Right kidney (tissue), 1 donor: ENCODE measurements at regions not wholly inside any gene's neighbourhood (a gene's known extent, or its start where the extent isn't known, plus 50 kb on each side); places are given as distances from the start of the nearest gene placed in this dataset.

ENCODE experiments used
- DNase-seq: peaks from one replicate; pipeline ENCODE4 v3.0.0-alpha.2; 2016

DNA sequence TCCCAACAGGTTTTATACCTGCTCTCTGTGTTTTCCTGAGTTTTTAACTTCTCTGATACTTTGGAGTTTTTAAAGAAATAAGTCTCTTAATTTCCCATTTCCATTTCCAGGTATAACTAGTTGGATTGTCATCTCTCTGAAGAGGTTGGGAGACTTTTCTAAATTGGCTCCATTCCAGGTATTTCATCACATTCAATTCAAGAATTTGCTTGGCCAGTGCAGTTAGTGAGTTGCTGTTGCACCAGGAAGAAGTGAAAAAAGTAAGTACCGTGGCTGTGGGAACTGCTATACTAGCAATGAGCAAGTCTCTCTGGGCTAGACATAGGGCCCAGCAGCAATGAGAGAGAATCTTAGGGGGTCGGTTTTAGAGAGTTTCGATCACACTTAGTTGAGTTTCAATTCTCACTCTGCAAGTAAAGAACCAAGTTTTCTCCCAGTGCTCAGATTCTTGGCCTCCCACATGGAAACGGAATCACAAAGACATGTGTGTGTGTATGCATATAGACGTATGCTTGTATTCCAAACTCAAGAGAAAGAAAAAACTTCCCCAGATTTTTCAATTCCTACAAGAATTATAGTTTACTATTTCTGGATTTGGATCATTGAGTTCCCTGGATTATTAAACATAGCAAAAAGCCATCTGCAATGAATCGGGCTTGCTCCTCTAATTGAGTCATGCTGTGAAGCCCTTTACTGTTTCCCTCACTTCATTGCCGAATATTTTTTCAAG is 894.4 kb downstream of the BCL11A start:
- DNase-seq, result no peak

DNA sequence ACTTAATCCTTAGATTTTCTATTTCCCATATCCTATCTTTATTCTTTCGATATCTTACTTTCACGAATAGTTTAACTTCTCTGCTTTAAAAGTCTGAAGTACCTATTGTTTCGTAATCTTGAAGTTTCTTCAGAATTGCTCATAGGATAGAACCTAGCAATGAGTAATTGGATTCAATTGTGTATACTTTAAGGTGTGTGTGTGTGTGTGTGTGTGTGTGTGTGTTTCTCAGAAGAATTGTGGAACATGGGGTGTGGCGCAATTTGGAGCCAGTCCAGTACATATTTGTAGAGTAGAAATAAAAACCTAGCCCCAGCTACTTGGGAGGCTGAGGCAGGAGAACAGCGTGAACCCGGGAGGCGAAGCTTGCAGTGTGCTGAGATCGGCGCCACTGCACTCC is 897.6 kb downstream of the BCL11A start:
- no peak for DNase-seq

DNA sequence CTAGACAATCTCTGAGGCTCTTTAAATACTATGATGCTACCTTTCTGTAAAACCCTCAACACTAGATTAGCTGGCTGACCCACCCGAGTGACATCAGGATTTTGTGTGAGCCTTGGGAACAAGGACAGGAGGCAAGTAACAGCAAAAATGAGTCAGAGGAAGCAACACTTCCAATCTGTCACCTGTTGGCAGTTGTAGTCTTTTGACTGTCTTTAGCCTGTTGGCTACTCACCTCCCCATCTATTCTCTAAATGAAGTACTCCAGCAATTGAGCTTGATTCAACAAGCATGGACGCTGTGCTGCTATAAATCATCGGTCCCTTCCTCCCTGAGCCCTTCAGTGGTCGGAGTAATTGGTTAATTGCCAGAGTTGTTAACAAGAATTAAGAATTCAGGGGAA is 898.7 kb downstream of the BCL11A start:
- no peak for DNase-seq

DNA sequence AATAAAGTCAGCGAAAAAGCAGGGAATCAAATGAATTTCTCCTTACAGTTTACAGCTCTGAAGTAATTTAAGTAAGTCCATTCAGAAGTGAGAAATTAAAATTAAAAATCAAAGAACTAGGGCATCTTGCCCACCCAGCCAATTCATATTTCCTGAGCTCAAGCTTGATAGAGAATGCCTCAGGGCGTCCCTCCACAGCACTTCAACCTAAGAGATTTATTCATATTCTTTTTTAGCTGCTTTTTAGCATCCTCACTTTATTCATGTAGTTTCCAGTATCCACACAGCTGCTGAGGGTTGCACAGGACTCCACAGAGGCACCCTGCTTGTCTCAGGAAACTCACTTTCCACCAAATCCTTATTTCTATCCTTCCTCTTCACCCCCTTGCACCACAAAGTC is 900.3 kb downstream of the BCL11A start:
- DNase-seq, result no peak

DNA sequence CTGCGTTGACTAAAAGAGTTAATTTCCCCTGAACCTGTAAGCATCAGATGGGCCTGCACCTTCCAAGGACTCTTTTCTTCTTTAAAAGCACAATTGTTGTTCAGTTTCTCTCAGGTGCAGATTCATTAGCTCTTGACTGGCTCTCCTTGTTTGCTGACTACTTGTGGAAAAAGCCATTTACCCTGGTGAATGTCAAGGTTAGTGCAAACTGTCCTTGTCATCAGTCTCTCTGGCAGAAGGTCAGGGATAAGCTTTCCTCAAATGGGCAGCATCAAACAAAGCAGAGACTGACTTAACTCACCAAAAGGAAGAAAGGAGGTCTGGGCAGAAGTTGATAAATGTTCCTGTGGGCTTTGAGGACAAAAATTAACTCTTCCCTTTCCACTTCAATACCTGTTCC is 922.7 kb downstream of the BCL11A start:
- DNase-seq, result no peak

DNA sequence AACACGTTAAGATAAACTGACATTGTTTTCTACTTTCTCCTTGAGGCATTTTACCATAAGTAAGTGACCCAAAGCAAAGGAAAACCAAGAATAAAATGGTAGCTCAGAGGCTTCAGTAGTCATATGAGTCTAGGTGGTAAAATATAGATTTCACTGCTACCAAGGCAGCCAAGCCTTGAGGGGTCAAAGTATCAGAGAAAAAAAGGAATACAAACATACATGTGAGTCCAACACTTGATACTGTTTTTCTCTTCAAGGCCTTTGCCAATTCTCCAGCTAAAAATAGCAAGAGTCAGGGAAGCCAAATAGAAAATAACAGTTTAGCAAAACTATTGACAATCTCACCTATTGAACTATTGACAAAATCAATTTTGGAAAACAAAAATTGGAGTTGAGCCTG is 925.9 kb downstream of the BCL11A start:
- no peak for DNase-seq

DNA sequence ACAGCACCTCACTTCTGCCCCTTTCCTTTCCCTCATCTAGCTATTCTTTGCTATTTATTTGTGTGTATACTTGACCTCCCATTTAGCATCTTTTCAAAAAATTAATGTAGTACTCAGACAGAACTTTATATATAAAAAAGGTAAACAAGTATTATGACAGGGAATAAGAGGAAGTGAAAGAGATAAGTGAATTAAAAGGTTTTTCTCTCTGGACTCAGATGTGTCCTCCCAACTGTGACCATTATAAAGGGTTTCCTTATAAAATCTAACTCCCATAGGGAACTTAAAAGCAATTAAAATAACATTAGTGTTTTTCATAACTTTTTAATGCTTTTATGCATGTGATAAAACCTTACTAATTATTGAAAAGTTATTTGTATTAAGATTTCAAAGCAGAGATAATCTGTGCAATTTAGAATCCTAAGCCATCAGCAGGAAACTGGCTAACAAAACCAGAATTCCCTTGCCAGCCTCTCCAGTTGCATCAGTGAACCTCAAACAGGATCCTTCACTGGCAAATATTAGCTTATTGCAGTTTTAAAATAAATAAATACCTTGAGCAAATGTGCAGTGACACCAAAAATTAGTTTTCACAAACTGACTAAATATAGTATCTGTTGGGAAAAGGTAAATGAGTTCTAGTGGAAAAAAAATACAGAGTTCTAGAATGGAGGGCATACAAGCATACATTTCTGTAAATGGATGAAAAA is 930.7 kb downstream of the BCL11A start:
- no peak for DNase-seq

DNA sequence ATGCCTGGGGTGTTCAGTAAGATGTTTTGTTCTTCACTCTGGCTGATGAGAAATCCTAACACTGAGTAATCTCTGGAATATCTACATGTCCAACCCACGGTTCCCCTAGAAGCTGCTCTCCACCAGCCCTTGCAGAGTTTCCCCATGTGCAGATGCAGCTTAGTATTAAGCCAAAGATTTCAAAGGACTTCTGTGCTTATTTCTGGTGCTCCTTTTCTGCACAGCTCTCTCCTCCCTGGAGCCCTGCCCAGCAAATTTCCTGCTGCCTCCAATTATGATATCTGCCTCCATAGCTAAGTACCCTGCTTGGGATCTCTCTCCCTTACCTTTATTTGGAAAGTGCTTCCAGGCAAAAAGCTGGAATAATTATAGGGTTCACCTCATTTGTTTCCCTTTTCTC is 949.3 kb downstream of the BCL11A start:
- no peak for DNase-seq

DNA sequence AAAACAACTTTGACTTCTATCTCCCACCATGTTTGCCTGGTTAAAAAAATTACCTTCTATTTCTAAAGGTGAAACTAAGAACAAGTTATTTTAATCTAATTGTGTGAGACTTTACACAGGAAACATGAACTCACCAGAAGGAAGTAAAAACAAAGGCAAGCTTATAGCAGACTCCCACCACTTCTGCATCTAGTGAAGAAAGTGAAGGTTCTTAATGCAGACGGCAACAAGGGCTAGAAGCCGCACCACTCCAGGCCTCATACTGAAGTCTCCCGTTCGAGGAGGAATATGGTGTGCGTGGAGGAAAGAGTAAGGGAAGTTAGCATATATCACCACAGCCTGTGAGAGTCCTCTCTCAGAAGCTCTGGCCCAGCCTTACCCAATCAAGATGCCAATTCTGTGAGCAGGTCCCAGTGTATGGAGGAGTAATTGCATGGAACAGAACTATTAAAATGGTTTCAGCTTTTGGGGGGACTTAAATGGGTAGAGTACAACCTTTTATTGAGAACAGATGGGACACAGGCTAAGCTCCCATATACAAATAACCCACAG is 958.7 kb downstream of the BCL11A start:
- no peak for DNase-seq

DNA sequence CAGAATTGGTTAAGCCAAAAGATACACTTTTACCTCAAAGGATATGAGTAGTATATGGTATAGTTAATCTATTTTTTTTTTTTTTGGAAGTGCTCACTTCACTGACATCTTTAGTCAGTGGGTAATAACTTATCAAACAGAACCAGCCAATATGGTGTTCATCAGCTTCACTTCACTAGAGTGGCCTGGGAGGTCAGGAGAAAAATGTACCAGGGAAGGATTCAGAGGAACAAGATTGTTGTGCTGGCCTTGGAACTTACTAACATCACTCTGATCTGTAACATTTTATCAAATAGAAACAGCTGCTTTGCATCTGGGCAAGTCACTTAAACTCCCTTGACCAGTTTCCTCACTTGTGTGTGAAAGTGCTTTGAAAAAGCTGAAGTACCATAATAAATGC is 962.7 kb downstream of the BCL11A start:
- no peak for DNase-seq

DNA sequence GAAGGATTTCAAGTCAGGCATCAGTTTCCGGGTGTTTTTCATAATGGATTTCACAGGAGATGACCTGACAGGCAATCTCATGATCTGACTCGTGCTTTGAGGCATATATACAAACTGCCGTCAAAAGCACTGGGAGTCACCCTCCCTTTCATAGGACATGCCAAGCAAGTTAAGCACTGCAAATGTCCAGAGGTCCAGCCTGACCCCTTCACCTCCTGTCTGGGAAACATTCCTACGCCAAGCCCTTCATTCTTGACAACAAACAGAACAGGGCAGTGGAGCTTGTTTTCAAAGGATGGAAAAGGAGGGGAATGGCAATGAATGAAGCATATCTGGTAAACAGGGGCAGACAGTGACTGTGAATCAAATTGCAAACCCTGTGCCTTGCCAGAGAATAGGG is 963.6 kb downstream of the BCL11A start:
- DNase-seq, result no peak

DNA sequence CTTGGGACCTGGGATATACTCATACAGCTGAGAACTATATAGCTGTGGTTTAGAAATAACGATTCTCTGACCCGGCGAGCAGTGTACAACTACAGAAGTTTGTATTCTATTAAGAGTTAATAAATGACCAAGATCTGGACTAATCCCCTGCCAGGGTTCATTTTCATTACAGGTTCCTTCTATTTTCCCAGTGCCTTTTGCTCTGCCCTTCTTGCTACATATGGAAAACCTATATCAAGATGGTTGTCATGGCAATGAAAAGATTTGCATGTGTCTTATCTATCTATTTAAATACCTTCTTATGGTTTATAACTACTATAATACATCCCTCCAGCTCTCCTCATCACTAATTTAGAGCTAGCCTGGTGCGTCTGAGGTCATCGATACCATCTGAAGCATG is 965.2 kb downstream of the BCL11A start:
- DNase-seq, result no peak

DNA sequence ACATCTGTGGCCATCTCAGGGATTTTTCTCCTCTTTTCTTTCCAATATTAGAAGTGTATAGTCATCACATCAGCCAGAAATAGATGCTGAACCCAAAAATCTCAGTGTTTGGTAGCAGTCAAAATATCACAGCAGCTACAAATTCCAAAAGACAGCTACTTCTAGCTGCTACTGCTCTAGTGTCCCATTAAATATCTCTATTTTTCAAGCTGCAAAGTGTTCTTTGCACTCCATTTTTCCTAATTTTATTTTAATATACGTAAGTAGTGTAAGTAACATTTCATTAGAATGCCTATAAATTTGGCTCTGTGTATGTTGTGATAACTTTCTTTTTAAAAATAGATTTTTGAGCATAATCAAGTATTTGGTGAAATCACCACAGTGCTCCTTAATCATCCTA is 967.3 kb downstream of the BCL11A start:
- no peak for DNase-seq

DNA sequence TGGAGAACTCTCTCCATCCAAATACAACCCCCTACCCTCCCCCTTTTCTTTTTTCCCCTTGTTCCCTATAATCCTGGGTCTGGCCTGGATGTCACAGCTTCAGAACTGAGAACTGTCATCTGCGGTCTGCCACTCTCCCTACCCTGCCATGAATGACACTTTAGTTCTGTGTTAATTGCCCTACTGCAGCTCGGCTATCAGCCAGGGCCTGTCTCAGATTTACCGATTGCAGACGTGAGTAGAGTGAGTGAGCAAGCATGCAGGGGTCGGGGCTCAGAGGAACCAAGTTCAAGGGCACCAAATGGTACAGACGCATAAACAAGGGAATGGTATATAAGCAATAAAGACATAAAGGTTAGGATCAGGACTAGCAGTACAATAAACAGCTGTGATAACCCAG is 967.8 kb downstream of the BCL11A start:
- DNase-seq, result no peak

DNA sequence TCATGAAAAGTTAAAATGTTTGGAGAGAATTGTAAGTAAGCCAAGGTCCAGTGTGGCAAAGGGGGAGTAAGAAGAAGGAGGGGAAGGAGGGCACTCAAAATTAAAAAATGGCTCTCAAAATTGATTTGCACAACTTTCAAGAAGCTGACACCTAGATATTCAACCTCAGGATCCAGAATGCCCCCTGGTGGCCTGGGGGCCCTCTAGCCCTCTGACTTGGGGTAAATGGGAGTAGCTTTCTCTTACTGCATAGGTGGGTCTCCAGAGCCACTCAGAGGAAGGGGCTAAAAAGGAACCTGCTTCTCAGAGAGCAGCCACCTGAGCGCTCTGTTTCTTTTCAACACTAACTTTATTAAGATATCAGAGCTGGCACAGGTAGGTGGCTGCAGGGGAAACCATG is 968.5 kb downstream of the BCL11A start:
- DNase-seq, result no peak

DNA sequence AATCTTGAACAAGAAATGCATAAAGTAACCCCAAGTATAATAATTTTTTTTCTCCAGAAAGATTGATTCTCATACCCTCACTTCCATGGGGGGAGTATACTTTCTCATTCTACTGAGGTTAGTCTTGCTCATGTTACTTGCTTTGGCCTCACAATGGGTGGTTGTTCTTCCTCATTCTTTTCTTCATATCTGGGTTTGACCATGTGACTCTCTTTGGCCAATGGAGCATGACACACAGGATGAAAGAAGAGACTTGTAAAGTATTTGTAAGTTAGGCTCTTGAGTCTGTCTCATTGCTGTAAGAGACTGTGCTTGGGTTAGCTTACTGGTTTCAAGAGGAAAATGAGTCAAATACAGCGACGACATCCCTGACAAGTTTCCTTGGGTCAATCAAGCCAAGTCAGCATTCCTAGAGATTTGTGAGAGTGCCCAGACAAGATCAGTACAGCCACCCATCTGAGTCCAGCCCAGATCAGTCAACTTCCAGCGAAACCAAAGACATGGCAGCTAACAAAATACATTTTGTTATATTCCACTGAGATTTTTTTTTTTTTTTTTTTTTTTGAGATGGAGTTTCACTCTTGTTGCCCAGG is 970.2 kb downstream of the BCL11A start:
- DNase-seq, result no peak

DNA sequence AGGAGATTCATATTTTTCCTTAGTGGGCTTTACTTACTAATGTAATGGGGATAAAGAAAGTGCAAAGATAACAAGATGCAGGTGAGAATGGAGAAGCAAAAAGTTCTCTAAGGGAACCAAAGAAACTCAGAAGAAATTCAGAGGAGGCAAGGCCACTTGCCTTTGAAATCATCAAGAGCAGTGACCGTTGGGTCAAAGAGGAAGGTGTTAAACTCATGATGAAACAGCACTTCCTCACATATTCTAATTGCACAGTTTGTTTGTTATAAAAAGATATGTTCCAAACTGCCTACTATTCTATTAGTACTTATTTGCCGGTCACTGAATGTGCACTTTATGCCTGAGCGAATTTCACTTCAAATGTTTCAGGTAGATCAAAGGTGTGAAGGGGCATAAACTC is 975.1 kb downstream of the BCL11A start:
- no peak for DNase-seq

DNA sequence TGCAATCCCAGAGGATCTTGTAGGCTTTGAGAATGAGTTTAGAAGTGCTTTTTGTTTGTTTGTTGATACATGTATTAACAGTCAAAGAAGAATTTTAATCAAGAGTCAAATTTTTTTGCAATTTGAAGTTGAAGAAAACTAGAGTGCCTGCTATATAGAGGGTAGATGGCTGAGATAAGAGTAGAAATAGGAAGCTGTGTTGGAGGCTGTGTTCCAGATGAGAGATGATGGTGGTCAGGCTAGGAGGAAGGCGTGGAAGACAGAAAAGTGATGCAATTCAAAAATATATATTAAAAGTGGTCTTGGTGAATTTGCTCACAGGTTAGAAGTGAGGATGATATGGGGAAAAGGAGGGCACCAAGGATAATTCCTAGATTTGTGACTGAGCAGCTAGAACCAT is 978.3 kb downstream of the BCL11A start:
- no peak for DNase-seq

DNA sequence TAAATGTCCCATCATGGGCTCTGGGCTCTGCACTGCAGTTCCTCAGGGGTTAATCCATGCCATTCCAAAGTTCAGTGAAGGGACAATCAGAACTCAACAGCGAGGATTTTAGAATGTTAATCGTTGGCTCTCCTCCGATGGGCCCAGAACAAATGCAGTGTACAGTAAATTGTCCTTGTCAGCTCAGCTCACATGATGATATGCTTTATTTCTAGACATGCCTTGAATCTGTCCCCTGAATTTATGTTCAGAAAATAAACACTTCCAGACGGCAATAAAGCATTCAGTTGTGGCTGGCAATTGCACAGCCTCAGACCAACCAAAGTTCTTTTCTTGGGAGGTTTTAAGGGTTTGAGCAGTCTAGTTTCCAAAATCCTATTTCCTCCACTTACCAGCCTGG is 981.2 kb downstream of the BCL11A start:
- no peak for DNase-seq

DNA sequence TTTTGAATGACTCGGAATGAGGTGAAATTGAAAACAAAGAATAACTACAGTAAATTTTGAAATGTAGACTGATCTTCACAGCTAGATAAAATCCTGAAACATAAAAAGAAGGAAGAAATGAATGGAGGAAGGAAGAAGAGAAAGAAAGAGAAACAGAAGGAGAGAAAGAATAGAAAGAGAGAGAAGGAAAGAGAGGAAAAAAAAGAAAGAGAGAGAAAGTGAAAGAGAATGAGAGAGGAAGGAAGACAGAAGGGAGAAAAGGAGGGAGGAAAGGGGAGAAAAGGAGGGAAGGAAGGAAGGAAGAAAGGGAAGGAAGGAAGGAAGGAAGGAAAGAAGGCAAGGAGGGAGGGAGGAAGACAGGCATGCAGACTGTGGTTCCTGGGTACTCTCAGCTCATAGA is 982.6 kb downstream of the BCL11A start:
- no peak for DNase-seq

DNA sequence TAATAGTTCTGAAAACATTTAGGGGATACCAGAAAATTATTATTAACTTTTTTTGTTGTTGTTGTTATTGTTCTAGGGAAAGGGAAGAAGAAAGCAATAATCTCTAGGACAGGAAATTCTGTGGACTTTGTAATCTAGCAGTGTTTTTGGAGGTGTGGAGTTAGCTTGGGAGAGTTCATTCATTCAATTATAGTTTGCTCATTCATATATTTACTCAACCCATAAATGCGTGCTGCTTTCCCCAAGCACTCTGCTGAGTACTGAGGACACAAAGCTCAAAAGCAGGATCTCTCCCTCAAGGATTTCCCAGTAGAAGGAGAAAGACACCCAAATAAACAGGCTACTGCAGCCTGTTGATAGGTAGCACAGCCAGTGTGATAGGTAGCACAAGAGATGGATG is 984.3 kb downstream of the BCL11A start:
- no peak for DNase-seq

DNA sequence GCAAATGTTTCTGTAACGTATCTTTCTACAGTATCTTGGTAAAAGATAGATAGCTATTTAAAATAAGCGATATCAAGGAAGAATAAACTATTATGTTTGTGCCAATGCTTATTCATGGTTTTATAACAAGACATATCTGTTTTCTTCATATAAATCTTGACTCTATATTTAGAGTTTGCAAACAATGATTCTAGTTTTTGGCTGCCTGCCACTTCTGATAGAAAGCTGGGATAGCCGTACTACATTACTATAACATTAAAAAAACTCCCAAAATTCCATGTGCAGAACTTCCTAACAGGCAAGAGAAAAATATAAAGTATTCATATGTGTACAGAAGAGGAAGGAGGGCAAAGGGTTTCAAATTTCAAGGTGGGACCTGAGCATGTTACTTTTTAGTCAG is 985.0 kb downstream of the BCL11A start:
- DNase-seq, result no peak

DNA sequence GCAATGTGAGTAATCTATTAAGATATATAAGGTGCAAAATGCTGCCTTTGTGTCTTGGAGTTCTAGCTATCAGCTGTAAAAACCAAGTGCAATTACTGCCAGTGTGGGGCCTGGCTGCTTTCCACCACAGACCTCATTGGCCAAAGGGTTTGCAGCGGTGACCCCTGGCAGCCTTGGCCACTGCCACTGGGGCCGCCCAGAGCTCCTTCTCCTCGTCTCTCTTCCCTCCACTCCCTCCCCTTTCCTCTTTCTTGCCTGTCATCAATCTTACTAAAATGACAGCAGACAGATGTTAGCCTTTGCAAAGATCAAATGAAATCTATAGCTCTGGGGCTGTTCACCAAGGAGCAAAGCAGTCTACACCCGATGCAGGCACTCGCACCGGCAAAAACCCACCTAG is 986.3 kb downstream of the BCL11A start:
- no peak for DNase-seq

DNA sequence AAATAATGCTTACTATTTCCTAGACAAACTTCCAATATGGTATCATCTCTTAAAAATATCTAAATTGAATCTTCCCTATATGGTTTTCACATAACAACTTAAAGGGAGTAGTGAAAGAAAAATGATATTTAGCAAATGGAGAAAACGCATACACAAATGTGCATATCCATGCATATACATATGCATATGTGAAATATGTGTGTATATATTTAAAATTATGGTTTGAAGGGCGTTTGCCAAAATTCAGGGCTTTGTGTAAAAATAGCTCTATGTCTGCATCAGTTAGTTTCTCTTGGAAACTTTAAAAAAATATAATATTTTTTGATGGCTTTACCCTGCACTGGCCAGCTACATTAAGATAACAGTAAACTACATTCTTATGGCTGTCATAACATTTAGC is 986.7 kb downstream of the BCL11A start:
- DNase-seq, result no peak
